Omental fat pad (tissue), 3 donors: ENCODE measurements at regions not wholly inside any gene's neighbourhood (a gene's known extent, or its start where the extent isn't known, plus 50 kb on each side); places are given as distances from the start of the nearest gene placed in this dataset.

Experiments
- ATAC-seq: fragments of 150-250 bp; one replicate; pipeline ENCODE4 v1.9.1; 2016; ENCODE audit warnings: mild to moderate bottlenecking, moderate library complexity; ENCODE audit not compliant: low FRiP score
- DNase-seq: peaks from one replicate; pipeline ENCODE4 v3.0.0-alpha.2; 2019; ENCODE audit warnings: low spot score
- TF ChIP-seq, protein P1 (sequence below), 3 donors: fragments of 450-650 bp; IDR thresholded peaks; one replicate each; pipeline ENCODE4 v1.5.1; 2016 to 2017; ENCODE audit warnings: antibody characterized with exemption in 3 of 3, mild to moderate bottlenecking in 3 of 3, moderate library complexity in 2 of 3

- no peak for DNase-seq
Measured at GRCh38 chr11:45093761-45094455, 52.5 kb upstream of the PRDM11 start.

GRCh38 chr11:45094958-45095690 lies 51.3 kb upstream of the PRDM11 start:
- TF ChIP-seq, protein P1, sequence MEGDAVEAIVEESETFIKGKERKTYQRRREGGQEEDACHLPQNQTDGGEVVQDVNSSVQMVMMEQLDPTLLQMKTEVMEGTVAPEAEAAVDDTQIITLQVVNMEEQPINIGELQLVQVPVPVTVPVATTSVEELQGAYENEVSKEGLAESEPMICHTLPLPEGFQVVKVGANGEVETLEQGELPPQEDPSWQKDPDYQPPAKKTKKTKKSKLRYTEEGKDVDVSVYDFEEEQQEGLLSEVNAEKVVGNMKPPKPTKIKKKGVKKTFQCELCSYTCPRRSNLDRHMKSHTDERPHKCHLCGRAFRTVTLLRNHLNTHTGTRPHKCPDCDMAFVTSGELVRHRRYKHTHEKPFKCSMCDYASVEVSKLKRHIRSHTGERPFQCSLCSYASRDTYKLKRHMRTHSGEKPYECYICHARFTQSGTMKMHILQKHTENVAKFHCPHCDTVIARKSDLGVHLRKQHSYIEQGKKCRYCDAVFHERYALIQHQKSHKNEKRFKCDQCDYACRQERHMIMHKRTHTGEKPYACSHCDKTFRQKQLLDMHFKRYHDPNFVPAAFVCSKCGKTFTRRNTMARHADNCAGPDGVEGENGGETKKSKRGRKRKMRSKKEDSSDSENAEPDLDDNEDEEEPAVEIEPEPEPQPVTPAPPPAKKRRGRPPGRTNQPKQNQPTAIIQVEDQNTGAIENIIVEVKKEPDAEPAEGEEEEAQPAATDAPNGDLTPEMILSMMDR (IDR thresholded peaks at IDR 0.05) = no peak
- DNase-seq = no peak
- no peak for ATAC-seq

More at GRCh38 chr11:45093761-45094455, 52.5 kb upstream of the PRDM11 start:
- TF ChIP-seq, protein P1 (IDR thresholded peaks at IDR 0.05) = no peak
- no peak for ATAC-seq

- no peak for DNase-seq
- ATAC-seq = no peak
- TF ChIP-seq, protein P1 (IDR thresholded peaks at IDR 0.05) = no peak
Measured at GRCh38 chr11:45095691-45096010, 50.8 kb upstream of the PRDM11 start.

- no peak for DNase-seq
- no peak for ATAC-seq
- TF ChIP-seq, protein P1 (IDR thresholded peaks at IDR 0.05) = no peak
Measured at GRCh38 chr11:45096636-45097035, 49.8 kb upstream of the PRDM11 start.
